ENCODE measurements at regions not wholly inside any gene's neighbourhood (a gene's known extent, or its start where the extent isn't known, plus 50 kb on each side); places are given as distances from the start of the nearest gene placed in this dataset.

DNA sequence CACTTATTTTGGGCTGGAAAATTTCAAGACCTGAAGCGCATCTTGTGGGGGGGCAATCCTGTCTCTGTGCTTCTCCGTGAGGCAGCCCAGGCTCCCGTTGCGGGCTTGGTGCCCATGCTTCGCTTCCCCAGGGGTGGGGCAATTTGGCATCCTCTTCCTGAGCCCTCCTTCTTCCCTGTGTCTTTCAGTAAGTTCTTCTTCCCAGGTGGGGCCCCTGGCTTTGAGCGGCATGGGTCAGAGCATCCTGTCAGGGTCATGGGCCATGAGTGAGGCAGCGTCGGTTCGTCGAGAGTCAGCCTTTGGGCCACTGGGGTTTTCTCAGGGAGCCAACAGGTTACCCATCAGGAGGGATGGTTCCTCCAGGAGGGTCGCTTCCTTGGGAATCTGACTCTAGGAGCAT lies 200.7 kb downstream of the UBE3A start:
- H3K27me3 ChIP-seq (ENCODE audit: control insufficient read depth, insufficient read depth, low read length) = no peaks in the 10 kb centered on the region
- no peak overlapping the region for H2BK15ac ChIP-seq (ENCODE audit: low read depth, low read length)
- 80% methylated on average over 1 of the region's 11 CpGs; no CpG with 5 or more reads in 1 of the 2 experiments for WGBS, 2 experiments (ENCODE audit: extremely low coverage in 2 of 2, insufficient read length in 1 of 2)
- BruUV-seq (replicated peaks) = no TSS peak
- no peak overlapping the region for H3K18ac ChIP-seq (ENCODE audit: low read depth, low read length)
- no peak overlapping the region for H3K14ac ChIP-seq (replicated peaks; ENCODE audit: low read depth, low read length)
- POLR2A ChIA-PET (ENCODE audit: unreplicated experiment) = no interaction called here
- H2AFZ ChIP-seq (replicated peaks; ENCODE audit: low read length, poor library complexity) = no peak overlapping the region
- CTCF ChIA-PET = no interaction called here
- H3K27ac ChIP-seq (ENCODE audit: insufficient read depth, low read length) = no peak overlapping the region
- TF ChIP-seq, protein P1, sequence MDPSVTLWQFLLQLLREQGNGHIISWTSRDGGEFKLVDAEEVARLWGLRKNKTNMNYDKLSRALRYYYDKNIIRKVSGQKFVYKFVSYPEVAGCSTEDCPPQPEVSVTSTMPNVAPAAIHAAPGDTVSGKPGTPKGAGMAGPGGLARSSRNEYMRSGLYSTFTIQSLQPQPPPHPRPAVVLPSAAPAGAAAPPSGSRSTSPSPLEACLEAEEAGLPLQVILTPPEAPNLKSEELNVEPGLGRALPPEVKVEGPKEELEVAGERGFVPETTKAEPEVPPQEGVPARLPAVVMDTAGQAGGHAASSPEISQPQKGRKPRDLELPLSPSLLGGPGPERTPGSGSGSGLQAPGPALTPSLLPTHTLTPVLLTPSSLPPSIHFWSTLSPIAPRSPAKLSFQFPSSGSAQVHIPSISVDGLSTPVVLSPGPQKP (IDR thresholded peaks at IDR 0.05; ENCODE audit: borderline replicate concordance, low read depth, low read length) = no peak
- H3K79me1 ChIP-seq (ENCODE audit: low read depth in 1 of 2, low read length in 2 of 2) = no peaks in the 10 kb centered on the region
- no peaks in the 10 kb centered on the region for H3K4me1 ChIP-seq (ENCODE audit: control insufficient read depth, insufficient read depth, low read length)
- no peak overlapping the region for H2BK20ac ChIP-seq (ENCODE audit: low read depth, low read length)
- DNase-seq (no peak), ATAC-seq (ENCODE audit: low read depth) (no peak)
- H3K9ac ChIP-seq (ENCODE audit: low read depth, low read length) = no peak overlapping the region
- in situ Hi-C loops (cut with MboI; ENCODE audit: low sequenced_read_pairs) (no loop called here), intact Hi-C loops (cut with micrococcal nuclease) (no loop called here), dilution Hi-C loops (cut with HindIII; ENCODE audit: low sequenced_read_pairs, unreplicated experiment) (no loop called here)
- no peak overlapping the region for H3K4me2 ChIP-seq (ENCODE audit: low read depth, low read length)
- no peaks in the 10 kb centered on the region for H3K9me1 ChIP-seq (ENCODE audit: insufficient read depth, low read length)
- H4K20me1 ChIP-seq (ENCODE audit: insufficient read depth, low read length) = no peaks in the 10 kb centered on the region
- no peak overlapping the region for H4K8ac ChIP-seq (ENCODE audit: low read depth in 2 of 2, low read length in 2 of 2)
- H3K23ac ChIP-seq (ENCODE audit: low read depth, low read length) = no peak overlapping the region
- H3K36me3 ChIP-seq (ENCODE audit: control insufficient read depth, insufficient read depth, low read length) = no peaks in the 10 kb centered on the region
- H2AK5ac ChIP-seq (ENCODE audit: low read depth, low read length) = no peak overlapping the region
- no peak overlapping the region for H3K4me3 ChIP-seq (ENCODE audit: insufficient read depth, low read depth, low read length)
- H2BK120ac ChIP-seq (ENCODE audit: low read depth, low read length) = no peak overlapping the region
- H3K9me3 ChIP-seq (ENCODE audit: control insufficient read depth, insufficient read depth, low read length) = peaks cover 78% of the 10 kb centered on the region
- H2AK9ac ChIP-seq (replicated peaks; ENCODE audit: low read depth, low read length, poor library complexity) = no peak overlapping the region
- H4K5ac ChIP-seq (ENCODE audit: low read depth, low read length) = no peak overlapping the region
- H3K56ac ChIP-seq (ENCODE audit: extremely low read depth, insufficient read depth, low read length) = no peak overlapping the region
- no peak overlapping the region for H2BK5ac ChIP-seq (ENCODE audit: low read depth, low read length, poor library complexity, severe bottlenecking)
- H4K91ac ChIP-seq (ENCODE audit: insufficient read depth, low read depth, low read length) = no peak overlapping the region
- no peak overlapping the region for H3K4ac ChIP-seq (ENCODE audit: low read depth, low read length)
